B cell (primary cell): ENCODE measurements at regions not wholly inside any gene's neighbourhood (a gene's known extent, or its start where the extent isn't known, plus 50 kb on each side); places are given as distances from the start of the nearest gene placed in this dataset.

ENCODE experiments used
- ATAC-seq: fragments of 200-7000 bp; cut with Tn5 transposase; one replicate; pipeline ENCODE4 v1.10.0; 2021; ENCODE audit warnings: low read depth, mild to moderate bottlenecking, moderate number of reproducible peaks, moderate library complexity
- CTCF ChIA-PET: fragments of 350-600 bp; sonication (Branson Sonifier 250); formaldehyde crosslinking; loops from one replicate; lab custom pipeline; 2021; ENCODE audit warnings: antibody characterized with exemption, inconsistent platforms; lab: Charles Lee
- POLR2A ChIA-PET: fragments of 350-600 bp; sonication (Branson Sonifier 250); formaldehyde crosslinking; loops from one replicate; lab custom pipeline; 2021; ENCODE audit warnings: antibody characterized with exemption; lab: Charles Lee
- DNase-seq: peaks from one replicate; pipeline ENCODE4 v3.0.0; 2013
- H2AFZ ChIP-seq: 2 replicates; pipeline ENCODE4 v1.6.1; 2012; ENCODE audit warnings: mild to moderate bottlenecking, low read depth, low read length; ENCODE audit not compliant: insufficient read depth, poor library complexity, severe bottlenecking
- H3K27ac ChIP-seq, 2 donors: 1 replicate in 1 of 2; 2 replicates in 1 of 2; pipeline ENCODE4 v1.5.1; 2012 to 2013; ENCODE audit warnings: low read length in 2 of 2, mild to moderate bottlenecking in 2 of 2, moderate library complexity in 1 of 2
- H3K27me3 ChIP-seq, 4 experiments: fragments of 200-600 bp in 1 of 4; sonication (generic) in 1 of 4; replicated peaks in 1 of 4; 1 replicate in 2 of 4; 2 replicates in 2 of 4; pipeline versions ENCODE4 v1.6.1 to v1.7.0; 2013 to 2016; ENCODE audit warnings: low read length in 3 of 4, mild to moderate bottlenecking in 2 of 4, mixed read lengths in 1 of 4, moderate library complexity in 1 of 4; ENCODE audit not compliant: insufficient read depth in 4 of 4, control insufficient read depth in 3 of 4; ENCODE audit errors: control extremely low read depth in 1 of 4
- H3K36me3 ChIP-seq, 2 experiments: replicated peaks in 1 of 2; 1 replicate in 1 of 2; 2 replicates in 1 of 2; pipeline versions ENCODE4 v1.6.1 to v1.7.1; 2013; ENCODE audit warnings: low read length in 1 of 2; ENCODE audit not compliant: insufficient read depth in 2 of 2, control insufficient read depth in 1 of 2; ENCODE audit errors: control extremely low read depth in 1 of 2, extremely low read depth in 1 of 2
- H3K4me1 ChIP-seq, 2 donors: fragments of 200-600 bp in 1 of 2; sonication (generic) in 1 of 2; 1 replicate in 1 of 2; 2 replicates in 1 of 2; pipeline versions ENCODE4 v1.5.1 to v1.6.1; 2013 to 2017; ENCODE audit warnings: low read length in 2 of 2; ENCODE audit not compliant: control insufficient read depth in 2 of 2, insufficient read depth in 2 of 2
- H3K4me2 ChIP-seq: replicated peaks from 2 replicates; pipeline ENCODE3; 2012; ENCODE audit warnings: mild to moderate bottlenecking, low read depth, low read length; ENCODE audit not compliant: poor library complexity, severe bottlenecking
- H3K4me3 ChIP-seq, 5 experiments: fragments of 200-600 bp in 1 of 5; sonication (generic) in 1 of 5; 1 replicate in 3 of 5; 2 replicates in 2 of 5; pipeline versions ENCODE4 v1.5.1 to v1.7.0; 2011 to 2016; ENCODE audit warnings: low read length in 4 of 5, mild to moderate bottlenecking in 4 of 5, low read depth in 2 of 5, control low read depth in 1 of 5, moderate library complexity in 1 of 5; ENCODE audit not compliant: insufficient read depth in 1 of 5; ENCODE audit errors: control extremely low read depth in 1 of 5, extremely low read depth in 1 of 5
- H3K79me2 ChIP-seq: fragments of 200-600 bp; sonication (generic); one replicate; pipeline ENCODE4 v1.6.0; 2016; ENCODE audit warnings: low read length; ENCODE audit not compliant: control insufficient read depth, insufficient read depth
- H3K9ac ChIP-seq: fragments of 200-600 bp; sonication (generic); 2 replicates; pipeline ENCODE4 v1.6.1; 2017; ENCODE audit warnings: mild to moderate bottlenecking, low read length, moderate library complexity
- H3K9me3 ChIP-seq, 3 donors: one replicate each; pipeline versions ENCODE4 v1.6.1 to v1.7.1; 2013; ENCODE audit warnings: low read length in 2 of 3; ENCODE audit not compliant: control insufficient read depth in 2 of 3, insufficient read depth in 1 of 3; ENCODE audit errors: control extremely low read depth in 1 of 3
- H4K20me1 ChIP-seq: 2 replicates; pipeline ENCODE4 v1.6.0; 2012; ENCODE audit warnings: mild to moderate bottlenecking, low read length; ENCODE audit not compliant: insufficient read depth, control insufficient read depth, poor library complexity, severe bottlenecking
- H3K27ac Mint-ChIP-seq: one replicate; pipeline ENCODE4 v1.8.0; 2021; ENCODE audit warnings: mixed read lengths
- H3K27me3 Mint-ChIP-seq: one replicate; pipeline ENCODE4 v1.8.0; 2021; ENCODE audit warnings: mixed read lengths
- H3K4me1 Mint-ChIP-seq: one replicate; pipeline ENCODE4 v1.8.0; 2021; ENCODE audit warnings: mixed read lengths
- H3K4me3 Mint-ChIP-seq: one replicate; pipeline ENCODE4 v1.8.0; 2021; ENCODE audit warnings: mixed read lengths
- H3K9me3 Mint-ChIP-seq: one replicate; pipeline ENCODE4 v1.8.0; 2022; ENCODE audit warnings: mixed read lengths; ENCODE audit not compliant: insufficient read depth
- CTCF ChIP-seq: fragments of 200-600 bp; IDR thresholded peaks from one replicate; pipeline ENCODE4 v1.8.0; 2022; ENCODE audit warnings: antibody characterized with exemption, mild to moderate bottlenecking
- EZH2 ChIP-seq: IDR thresholded peaks from 2 replicates; pipeline ENCODE4 v1.6.1; 2012; ENCODE audit warnings: borderline replicate concordance, low read depth, mild to moderate bottlenecking, moderate library complexity, low read length; ENCODE audit not compliant: insufficient read depth, poor library complexity, severe bottlenecking
- WGBS: methylation state at CpG from one replicate; pipeline ENCODE4 v1.1.5; 2013; ENCODE audit warnings: missing lambda C conversion rate; ENCODE audit not compliant: insufficient coverage; 5-methylcytosine and 5-hydroxymethylcytosine counted together
- intact Hi-C: fragments of 100-400 bp; cut with micrococcal nuclease; formaldehyde crosslinking; loops from one replicate; pipeline ENCODE4 v1.10.0; 2022

- Mint-ChIP-seq H3K4me3 (peak overlapping the region; percentile 17), H3K9me3 (no peaks in the 10 kb centered on the region), H3K27ac (peak overlapping the region; percentile 80), H3K4me1 (peaks cover 56% of the 10 kb centered on the region), H3K27me3 (no peaks in the 10 kb centered on the region)
- Histone ChIP-seq H3K27me3 (no peaks in the 10 kb centered on the region), H3K79me2 (no peaks in the 10 kb centered on the region), H3K4me3 (no peak overlapping the region), H4K20me1 (no peaks in the 10 kb centered on the region), H3K4me1 (peaks cover 40 to 44% of the 10 kb centered on the region in 2 donors), H3K27ac (no peak overlapping the region), H3K9ac (no peak overlapping the region), H2AFZ (peak overlapping the region; percentile 35), H3K4me2 (peak overlapping the region; percentile 2), H3K9me3 (no peaks in the 10 kb centered on the region), H3K36me3 (no peaks in the 10 kb centered on the region)
- intact Hi-C loops: no loop called here
- no CpG with 5 or more reads among the region's 2 CpGs for WGBS
- POLR2A ChIA-PET: interaction anchor here (0.8 to 1.2 kb wide), 3 partner anchors 53 to 109 kb away, joined by 3 to 9 read pairs (median 5); no protein-coding TSS in a partner anchor
- TF ChIP-seq EZH2 (no peak), CTCF (no peak)
- CTCF ChIA-PET: interaction anchor here (0.7 to 1.2 kb wide), 3 partner anchors 58 to 234 kb away, joined by 3 to 5 read pairs (median 4); partner anchors contain the start of gene PMAIP1
- no peak for DNase-seq
- peak; percentile 22 for ATAC-seq
These were observed 58.2 kb downstream of the PMAIP1 start for GRCh38 chr18:59957957-59958356.

- no peaks in the 10 kb centered on the region for H3K36me3 ChIP-seq
- H3K4me3 ChIP-seq: no peak overlapping the region
- ChIA-PET POLR2A (interaction anchor here (0.9 to 2.0 kb wide), 2 partner anchors 35 to 54 kb away, joined by 4 to 8 read pairs; partner anchors contain the start of gene PMAIP1), CTCF (interaction anchor here (0.5 to 1.8 kb wide), 5 partner anchors 11 to 57 kb away, joined by 3 to 11 read pairs (median 4); no protein-coding TSS in a partner anchor)
- peaks cover 14 to 19% of the 10 kb centered on the region in 2 donors for H3K4me1 ChIP-seq
- H3K27ac Mint-ChIP-seq: no peak overlapping the region
- H3K4me1 Mint-ChIP-seq: peaks cover 43% of the 10 kb centered on the region
- H3K4me2 ChIP-seq: no peak overlapping the region
- no peak overlapping the region for H3K27ac ChIP-seq
- DNase-seq (no peak), ATAC-seq (no peak)
- H4K20me1 ChIP-seq: no peaks in the 10 kb centered on the region
- no peaks in the 10 kb centered on the region for H3K9me3 Mint-ChIP-seq
- H3K9me3 ChIP-seq: no peaks in the 10 kb centered on the region
- no peak overlapping the region for H2AFZ ChIP-seq
- intact Hi-C loops: no loop called here
- no peaks in the 10 kb centered on the region for H3K27me3 Mint-ChIP-seq
- no peak for TF ChIP-seq EZH2
- TF ChIP-seq CTCF: no peak
- no CpG with 5 or more reads among the region's 2 CpGs for WGBS
- H3K79me2 ChIP-seq: no peaks in the 10 kb centered on the region
- H3K27me3 ChIP-seq: no peaks in the 10 kb centered on the region
- no peak overlapping the region for H3K4me3 Mint-ChIP-seq
- H3K9ac ChIP-seq: no peak overlapping the region
These were observed 55.0 kb downstream of the PMAIP1 start for GRCh38 chr18:59954755-59955156.
